Central memory CD8-positive, alpha-beta T cell (primary cell): ENCODE measurements at regions not wholly inside any gene's neighbourhood (a gene's known extent, or its start where the extent isn't known, plus 50 kb on each side); places are given as distances from the start of the nearest gene placed in this dataset.

ENCODE experiments used
- ATAC-seq: fragments of 150-1000 bp; cut with Tn5 transposase; replicated peaks from 2 replicates; pipeline ENCODE4 v1.10.0; 2022; ENCODE audit warnings: mild to moderate bottlenecking, moderate FRiP score, moderate number of reproducible peaks; ENCODE audit not compliant: poor library complexity, severe bottlenecking; ENCODE audit errors: extremely low read depth
- DNase-seq, 2 donors: peaks; one replicate each; pipeline ENCODE4 v3.0.0; 2021; ENCODE audit warnings: low spot score in 2 of 2
- H3K27ac Mint-ChIP-seq: one replicate; pipeline ENCODE4 v1.8.0; 2022; ENCODE audit warnings: low read depth, mild to moderate bottlenecking, moderate library complexity, mixed read lengths
- H3K27me3 Mint-ChIP-seq: one replicate; pipeline ENCODE4 v1.8.0; 2022; ENCODE audit warnings: mixed read lengths
- H3K36me3 Mint-ChIP-seq: one replicate; pipeline ENCODE4 v1.8.0; 2022; ENCODE audit warnings: mild to moderate bottlenecking, moderate library complexity, mixed read lengths; ENCODE audit not compliant: insufficient read depth
- H3K4me1 Mint-ChIP-seq: one replicate; pipeline ENCODE4 v1.8.0; 2022; ENCODE audit warnings: mixed read lengths
- H3K4me3 Mint-ChIP-seq: one replicate; pipeline ENCODE4 v1.8.0; 2022; ENCODE audit warnings: mild to moderate bottlenecking, moderate library complexity, mixed read lengths
- H3K9me3 Mint-ChIP-seq: one replicate; pipeline ENCODE4 v1.8.0; 2022; ENCODE audit warnings: mixed read lengths

DNA sequence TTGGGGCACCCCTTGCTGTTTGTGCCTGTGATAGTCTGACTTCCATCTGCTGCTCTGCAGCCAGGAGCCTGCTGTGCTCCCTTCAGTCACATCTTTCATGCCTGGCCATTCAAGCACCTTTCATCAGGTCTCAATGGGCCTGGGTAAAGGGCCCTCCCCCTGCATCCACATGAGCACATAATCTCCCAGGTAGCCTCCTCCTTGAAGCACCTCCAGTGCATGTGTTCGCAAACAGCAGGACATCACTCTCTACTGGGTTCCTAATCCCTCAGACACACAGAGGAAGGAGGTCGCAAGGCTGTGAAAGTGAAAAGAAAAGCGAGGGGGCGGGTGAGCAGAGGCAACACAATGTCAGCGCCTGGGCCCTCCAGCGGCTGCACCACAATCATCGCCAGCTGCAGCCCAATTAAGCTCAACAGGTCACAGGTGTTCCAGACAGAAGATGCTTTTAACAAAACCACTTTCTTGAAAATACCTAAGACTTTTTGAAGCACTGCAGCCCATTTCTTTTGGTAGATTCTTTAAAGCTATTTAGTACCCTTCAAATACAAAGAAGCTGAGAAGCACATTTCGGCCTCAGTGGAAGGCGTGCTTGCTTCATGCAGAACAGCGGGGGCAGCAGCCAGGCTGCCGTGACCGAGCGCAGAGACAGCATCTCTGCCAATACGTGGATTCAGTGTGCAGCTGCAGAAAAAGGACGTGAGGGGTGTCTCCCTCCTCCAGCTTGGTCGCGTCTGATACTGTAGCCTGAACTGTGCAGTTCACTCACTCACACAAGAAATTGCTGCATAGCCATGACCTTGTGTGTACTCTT, 92.2 kb upstream of the SPRY1 start:
- no peak for ATAC-seq
- Mint-ChIP-seq H3K4me1 (peaks cover 18% of the 10 kb centered on the region), H3K27me3 (no peaks in the 10 kb centered on the region), H3K36me3 (no peaks in the 10 kb centered on the region), H3K9me3 (no peaks in the 10 kb centered on the region), H3K4me3 (no peak overlapping the region), H3K27ac (no peak overlapping the region)
- DNase-seq = no peak

DNA sequence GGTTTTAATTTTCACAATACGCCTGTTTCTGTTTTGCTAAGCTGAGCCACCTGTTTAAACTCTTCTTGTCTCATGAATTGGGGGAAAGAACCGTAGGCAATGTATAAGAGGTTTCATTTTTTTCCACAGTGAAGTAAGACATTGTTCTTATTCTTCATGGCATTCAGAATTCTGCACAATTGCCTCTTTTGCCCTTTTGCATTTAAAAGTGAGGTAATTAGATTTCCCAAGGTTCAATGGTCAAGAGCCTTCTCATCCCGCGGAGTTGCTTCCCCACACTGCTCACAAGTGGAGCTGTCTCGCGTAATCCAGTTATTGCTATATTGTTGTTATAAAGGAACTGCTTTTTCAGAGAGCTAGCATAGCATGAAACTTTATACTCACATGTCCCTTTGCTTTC, 90.9 kb upstream of the SPRY1 start:
- Mint-ChIP-seq H3K27me3 (no peaks in the 10 kb centered on the region), H3K36me3 (no peaks in the 10 kb centered on the region), H3K4me3 (no peak overlapping the region), H3K4me1 (peaks cover 7% of the 10 kb centered on the region), H3K27ac (no peak overlapping the region), H3K9me3 (no peaks in the 10 kb centered on the region)
- no peak for DNase-seq
- no peak for ATAC-seq

DNA sequence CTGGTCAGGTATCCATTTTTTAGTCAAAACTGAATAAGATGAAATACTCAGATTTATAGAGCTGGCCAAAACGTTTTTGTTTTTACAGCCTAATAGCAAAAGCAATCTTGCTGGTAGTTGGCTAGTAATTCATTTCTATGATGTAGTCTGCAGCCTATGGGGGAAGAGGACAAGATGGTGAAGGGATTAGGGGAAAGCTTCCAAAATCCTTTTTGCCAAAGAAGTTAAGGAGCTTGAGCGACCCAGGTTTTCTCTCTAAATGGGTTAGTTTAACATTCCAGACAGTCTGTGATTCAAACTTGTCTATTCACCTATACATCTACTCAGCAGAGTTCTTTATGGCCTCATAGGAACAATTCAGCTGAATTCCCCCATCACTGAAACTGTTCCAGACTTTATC, 89.8 kb upstream of the SPRY1 start:
- no peak overlapping the region for H3K4me3 Mint-ChIP-seq
- H3K9me3 Mint-ChIP-seq = no peaks in the 10 kb centered on the region
- DNase-seq (no peak), ATAC-seq (no peak)
- peaks cover 7% of the 10 kb centered on the region for H3K4me1 Mint-ChIP-seq
- peaks cover 2% of the 10 kb centered on the region for H3K36me3 Mint-ChIP-seq
- no peak overlapping the region for H3K27ac Mint-ChIP-seq
- no peaks in the 10 kb centered on the region for H3K27me3 Mint-ChIP-seq

DNA sequence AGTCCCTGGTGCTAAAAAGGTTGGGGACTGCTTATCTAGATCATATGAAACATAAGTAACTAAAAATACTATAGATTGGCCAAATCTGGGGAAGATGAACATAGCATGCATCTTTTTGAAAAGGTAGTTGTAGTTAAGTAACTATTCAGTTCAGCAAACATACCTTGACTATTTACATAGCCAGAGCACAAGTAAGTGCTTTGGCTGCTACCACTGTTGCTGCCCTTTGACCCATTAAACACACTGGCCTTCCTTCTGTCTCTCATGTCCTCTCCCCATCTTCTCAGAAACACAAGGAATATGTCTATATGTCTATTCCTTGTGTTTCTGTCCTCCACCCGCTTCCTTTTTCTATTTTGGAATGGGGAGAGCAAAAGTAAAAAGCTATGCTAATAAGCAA, 87.9 kb upstream of the SPRY1 start:
- peaks cover 7% of the 10 kb centered on the region for H3K4me1 Mint-ChIP-seq
- no peaks in the 10 kb centered on the region for H3K9me3 Mint-ChIP-seq
- peaks cover 2% of the 10 kb centered on the region for H3K36me3 Mint-ChIP-seq
- H3K27ac Mint-ChIP-seq = no peak overlapping the region
- DNase-seq = no peak
- no peaks in the 10 kb centered on the region for H3K27me3 Mint-ChIP-seq
- ATAC-seq = no peak
- no peak overlapping the region for H3K4me3 Mint-ChIP-seq

DNA sequence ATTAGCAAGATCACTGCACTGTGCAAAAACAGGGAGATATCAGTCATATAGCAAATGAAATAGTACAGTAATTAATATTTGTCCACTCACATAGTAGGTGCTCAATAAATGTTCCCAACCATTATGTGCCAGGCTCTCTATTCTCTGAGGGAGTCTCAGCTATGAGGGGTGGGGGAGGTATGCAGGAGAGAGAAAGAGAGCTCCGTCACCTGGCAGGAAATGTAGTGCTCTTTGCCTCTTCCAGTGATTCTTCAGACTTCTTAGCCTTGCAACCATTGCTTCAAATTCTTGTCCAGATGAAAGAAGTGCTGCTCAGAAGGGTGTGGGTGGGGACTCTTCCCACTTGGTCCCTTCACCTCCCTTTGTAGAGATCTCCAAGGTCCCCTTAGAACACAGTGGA, 84.5 kb upstream of the SPRY1 start:
- H3K36me3 Mint-ChIP-seq = peaks cover 10% of the 10 kb centered on the region
- ATAC-seq (no peak), DNase-seq (no peak)
- no peaks in the 10 kb centered on the region for H3K27me3 Mint-ChIP-seq
- no peak overlapping the region for H3K27ac Mint-ChIP-seq
- no peak overlapping the region for H3K4me3 Mint-ChIP-seq
- no peaks in the 10 kb centered on the region for H3K9me3 Mint-ChIP-seq
- H3K4me1 Mint-ChIP-seq = no peaks in the 10 kb centered on the region

DNA sequence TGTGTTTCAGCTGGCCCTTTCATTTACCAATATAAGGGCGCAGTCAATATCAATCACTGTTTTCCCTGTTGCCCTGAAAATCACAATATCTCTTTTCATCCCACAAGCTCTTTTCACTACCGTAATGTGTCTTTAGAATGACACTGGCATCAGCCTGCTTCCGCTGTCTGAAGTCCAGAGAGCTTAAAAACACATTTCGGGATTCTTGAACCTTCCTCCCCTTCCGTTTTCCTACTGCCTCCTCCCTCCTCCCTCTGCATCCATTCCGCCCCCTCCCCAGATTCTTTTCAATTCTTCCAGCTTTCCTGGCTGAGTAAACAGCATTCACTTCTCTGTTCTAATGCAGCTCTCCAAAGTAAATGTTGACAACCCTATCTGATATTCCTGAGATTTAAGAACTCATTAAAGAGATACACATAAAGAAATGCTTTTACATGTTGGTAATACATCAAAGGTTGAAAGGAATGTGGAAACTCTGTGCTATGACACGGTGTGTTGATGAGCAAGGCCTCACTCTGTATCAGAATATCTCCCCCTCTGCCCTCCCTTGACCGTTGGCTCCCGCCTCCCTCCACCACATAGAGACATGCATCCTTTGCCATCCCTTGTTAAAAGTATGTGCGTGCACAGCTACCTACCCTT, 83.5 kb upstream of the SPRY1 start:
- Mint-ChIP-seq H3K27me3 (no peaks in the 10 kb centered on the region), H3K9me3 (no peaks in the 10 kb centered on the region), H3K36me3 (peaks cover 10% of the 10 kb centered on the region), H3K4me1 (no peaks in the 10 kb centered on the region), H3K27ac (no peak overlapping the region), H3K4me3 (no peak overlapping the region)
- no peak for ATAC-seq
- DNase-seq = no peak

DNA sequence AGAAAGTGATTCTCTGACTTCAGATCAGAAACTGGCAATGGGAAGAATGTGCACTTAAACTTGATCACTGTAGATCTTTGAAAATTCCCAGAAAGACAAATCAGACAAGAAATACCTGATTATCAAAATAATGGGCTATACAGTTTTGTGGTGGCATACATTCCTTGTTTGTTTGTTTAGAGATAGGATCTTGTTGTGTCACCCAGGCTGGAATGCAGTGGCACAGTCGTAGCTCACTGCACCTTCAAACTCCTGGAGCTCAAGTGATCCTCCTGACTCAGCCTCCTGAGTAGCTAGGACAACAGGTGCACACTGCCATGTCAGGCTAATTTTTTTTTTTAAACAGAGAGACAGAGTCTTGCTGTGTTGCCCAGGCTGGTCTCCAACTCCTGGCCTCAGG, 81.0 kb upstream of the SPRY1 start:
- Mint-ChIP-seq H3K27ac (no peak overlapping the region), H3K4me3 (no peak overlapping the region), H3K36me3 (peaks cover 10% of the 10 kb centered on the region), H3K4me1 (no peaks in the 10 kb centered on the region), H3K9me3 (no peaks in the 10 kb centered on the region), H3K27me3 (no peaks in the 10 kb centered on the region)
- ATAC-seq = no peak
- DNase-seq = no peak

DNA sequence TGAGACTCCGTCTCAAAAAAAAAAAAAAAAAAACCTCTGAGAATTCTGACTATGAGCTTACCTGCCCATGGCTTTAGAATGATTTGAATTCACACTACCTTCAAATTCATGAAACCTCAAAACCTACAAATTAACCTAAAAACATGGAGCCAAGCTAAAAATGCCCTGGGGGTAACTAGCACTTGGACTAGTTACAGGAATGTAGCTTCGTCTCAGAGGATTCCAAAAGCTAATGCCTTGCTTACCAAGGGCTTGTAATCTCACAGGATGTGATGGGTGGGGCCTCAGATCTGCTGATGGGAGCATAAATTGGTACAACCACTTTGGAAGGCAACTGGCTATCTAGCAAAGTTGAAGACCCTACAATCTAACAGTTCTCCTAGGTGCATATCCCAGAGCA, 79.4 kb upstream of the SPRY1 start:
- Mint-ChIP-seq H3K27me3 (no peaks in the 10 kb centered on the region), H3K36me3 (peaks cover 9% of the 10 kb centered on the region), H3K4me3 (no peak overlapping the region), H3K4me1 (no peaks in the 10 kb centered on the region), H3K27ac (no peak overlapping the region), H3K9me3 (peaks cover 12% of the 10 kb centered on the region)
- DNase-seq = no peak
- ATAC-seq = no peak

DNA sequence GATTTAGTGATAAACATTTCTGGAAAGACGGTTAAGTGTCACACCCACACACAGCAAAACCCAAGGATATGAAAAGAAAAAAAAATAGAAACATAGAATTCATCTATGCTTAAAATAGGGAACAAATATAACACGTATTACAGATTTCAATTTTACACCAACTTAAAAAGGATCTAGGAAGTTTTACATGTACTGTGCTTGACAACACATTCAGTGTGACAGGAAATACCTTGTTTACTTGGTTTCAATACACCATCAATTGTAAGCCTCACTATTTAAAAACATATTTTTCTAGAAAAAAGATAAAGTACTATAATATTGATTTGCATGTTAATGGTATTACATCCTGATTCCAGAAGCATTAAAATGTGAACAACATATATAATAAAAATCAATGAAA, 77.0 kb upstream of the SPRY1 start:
- Mint-ChIP-seq H3K4me3 (no peak overlapping the region), H3K27ac (no peak overlapping the region), H3K36me3 (peaks cover 7% of the 10 kb centered on the region), H3K4me1 (no peaks in the 10 kb centered on the region), H3K9me3 (peaks cover 22% of the 10 kb centered on the region), H3K27me3 (no peaks in the 10 kb centered on the region)
- ATAC-seq (no peak), DNase-seq (no peak)

DNA sequence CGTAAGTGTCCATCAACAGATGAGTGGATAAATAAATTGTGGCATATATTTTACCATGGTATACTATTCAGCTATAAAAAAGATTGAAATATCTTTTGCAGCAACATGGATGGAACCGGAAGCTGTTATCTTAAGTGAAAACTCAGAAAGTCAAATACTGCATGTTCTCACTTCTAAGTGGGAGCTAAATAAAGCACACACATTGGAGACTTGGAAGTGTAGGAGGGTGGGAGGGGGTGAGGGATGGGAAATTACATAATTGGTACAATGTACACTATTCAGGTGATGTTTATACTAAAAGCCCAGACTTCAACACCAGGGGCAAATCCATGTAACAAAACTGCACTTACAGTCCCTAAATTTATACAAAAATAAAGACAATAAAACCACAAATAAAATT, 72.6 kb upstream of the SPRY1 start:
- Mint-ChIP-seq H3K27ac (no peak overlapping the region), H3K4me1 (peaks cover 6% of the 10 kb centered on the region), H3K4me3 (no peak overlapping the region), H3K36me3 (peaks cover 2% of the 10 kb centered on the region), H3K27me3 (no peaks in the 10 kb centered on the region), H3K9me3 (peaks cover 44% of the 10 kb centered on the region)
- ATAC-seq (no peak), DNase-seq (no peak)

DNA sequence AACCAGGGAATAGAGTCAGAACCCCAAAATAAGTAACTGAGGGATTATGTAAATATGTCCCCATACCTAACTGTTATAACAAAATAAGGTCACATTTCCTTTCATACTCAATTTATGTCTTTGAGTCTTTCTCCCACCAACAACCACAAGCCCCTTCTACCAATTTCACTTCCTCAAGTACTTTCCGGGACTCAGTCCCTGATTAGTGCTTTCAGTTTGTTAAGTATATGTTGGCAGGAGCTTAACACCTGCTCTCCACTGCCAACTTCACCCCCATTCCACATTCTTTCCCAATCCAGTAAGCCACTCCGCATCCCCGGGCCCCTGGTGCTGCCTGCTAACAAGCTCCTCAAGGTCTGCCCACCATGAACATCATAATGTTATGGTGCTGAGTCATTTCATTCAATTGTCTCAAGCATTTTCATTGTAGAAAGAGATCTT, 71.3 kb upstream of the SPRY1 start:
- H3K4me1 Mint-ChIP-seq = peaks cover 6% of the 10 kb centered on the region
- H3K36me3 Mint-ChIP-seq = peaks cover 2% of the 10 kb centered on the region
- H3K4me3 Mint-ChIP-seq = no peak overlapping the region
- DNase-seq (no peak), ATAC-seq (no peak)
- H3K27ac Mint-ChIP-seq = no peak overlapping the region
- H3K9me3 Mint-ChIP-seq = peaks cover 49% of the 10 kb centered on the region
- H3K27me3 Mint-ChIP-seq = no peaks in the 10 kb centered on the region

DNA sequence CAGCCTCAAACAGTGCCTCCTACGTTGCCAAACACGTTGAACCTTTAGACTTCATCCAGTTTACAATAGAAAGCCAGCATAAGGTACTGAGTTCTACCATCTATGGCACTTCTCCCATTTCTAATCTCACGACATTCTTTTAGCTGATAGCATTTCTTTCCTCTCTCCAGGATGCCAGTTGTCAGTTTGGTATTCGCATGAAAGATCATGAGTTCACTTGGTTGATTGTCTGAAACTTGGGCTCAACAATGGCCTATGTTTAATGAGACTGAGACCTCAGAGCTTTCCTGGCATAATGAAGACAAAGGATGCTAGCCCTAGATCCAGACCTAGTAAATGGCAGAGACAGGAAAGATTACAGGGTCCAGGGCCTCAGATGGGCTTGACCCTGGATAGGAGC, 69.2 kb upstream of the SPRY1 start:
- DNase-seq (no peak), ATAC-seq (no peak)
- Mint-ChIP-seq H3K4me1 (peaks cover 6% of the 10 kb centered on the region), H3K9me3 (peaks cover 35% of the 10 kb centered on the region), H3K4me3 (no peak overlapping the region), H3K36me3 (peaks cover 2% of the 10 kb centered on the region), H3K27ac (no peak overlapping the region), H3K27me3 (no peaks in the 10 kb centered on the region)

DNA sequence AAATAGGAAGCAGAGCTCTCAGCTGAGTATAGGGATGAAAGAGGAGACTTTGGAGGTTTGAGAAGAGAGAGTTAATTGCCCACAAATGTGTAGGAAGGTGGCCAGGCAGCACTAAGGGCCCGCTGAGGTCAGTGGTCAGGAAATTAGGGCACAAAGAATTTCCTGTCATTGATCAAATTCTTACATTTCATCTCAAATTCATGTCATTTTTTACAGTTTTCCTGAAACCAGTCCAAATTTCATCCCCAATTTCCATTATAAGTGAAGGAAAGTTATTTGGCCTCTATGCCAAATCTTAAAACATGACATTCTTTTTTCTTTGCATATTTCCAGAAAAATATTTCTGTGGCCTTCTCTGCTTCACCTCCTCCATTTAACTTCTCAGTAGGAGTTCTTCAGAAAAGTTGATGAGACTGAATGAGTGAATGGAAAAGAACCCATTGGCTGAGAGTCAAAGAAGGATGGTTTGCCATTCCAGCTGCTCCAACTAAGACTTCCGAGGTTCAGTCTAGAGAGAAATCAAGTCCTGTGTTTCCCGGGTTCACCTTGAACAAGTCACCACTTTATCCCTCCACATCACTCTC, 68.7 kb upstream of the SPRY1 start:
- ATAC-seq (no peak), DNase-seq (no peak)
- H3K36me3 Mint-ChIP-seq = peaks cover 2% of the 10 kb centered on the region
- peaks cover 6% of the 10 kb centered on the region for H3K4me1 Mint-ChIP-seq
- no peaks in the 10 kb centered on the region for H3K27me3 Mint-ChIP-seq
- no peak overlapping the region for H3K4me3 Mint-ChIP-seq
- peaks cover 32% of the 10 kb centered on the region for H3K9me3 Mint-ChIP-seq
- H3K27ac Mint-ChIP-seq = no peak overlapping the region
